OCI-LY7 (cell line): ENCODE measurements at regions not wholly inside any gene's neighbourhood (a gene's known extent, or its start where the extent isn't known, plus 50 kb on each side); places are given as distances from the start of the nearest gene placed in this dataset.

Experiments
- BruUV-seq: library from RNA; stranded (reverse); fragments of 400-500 nt; replicated peaks from 2 replicates; lab custom pipeline; 2021; lab: Mats Ljungman, UMichigan
- CTCF ChIA-PET: fragments of 300-600 bp; sonication (Branson Sonifier 250); formaldehyde crosslinking; loops from one replicate; lab custom pipeline; 2022; ENCODE audit warnings: antibody characterized with exemption; ENCODE audit not compliant: unreplicated experiment; lab: Charles Lee
- POLR2A ChIA-PET: fragments of 300-600 bp; sonication (Branson Sonifier 250); formaldehyde crosslinking; loops from one replicate; lab custom pipeline; 2022; ENCODE audit warnings: antibody characterized with exemption; lab: Charles Lee
- DNase-seq: peaks from one replicate; pipeline ENCODE4 v3.0.0-alpha.2; 2015; ENCODE audit warnings: low spot score
- H2AFZ ChIP-seq: fragments of 200-600 bp; sonication (generic), shearing (Covaris generic); 2 replicates; pipeline ENCODE4 v1.6.1; 2014; ENCODE audit warnings: mild to moderate bottlenecking, antibody characterized with exemption, low read length, moderate library complexity
- H3K27ac ChIP-seq: fragments of 200-600 bp; sonication (generic); 2 replicates; pipeline ENCODE4 v1.5.1; 2014; ENCODE audit warnings: mixed run types, low read depth, mild to moderate bottlenecking, moderate library complexity, low read length, inconsistent platforms; ENCODE audit not compliant: poor library complexity, severe bottlenecking
- H3K36me3 ChIP-seq: fragments of 200-600 bp; sonication (generic); 2 replicates; pipeline ENCODE4 v1.6.1; 2014; ENCODE audit warnings: mild to moderate bottlenecking, antibody characterized with exemption, low read length, moderate library complexity, mixed read lengths; ENCODE audit not compliant: insufficient read depth
- H3K4me1 ChIP-seq: fragments of 200-600 bp; sonication (generic); 2 replicates; pipeline ENCODE4 v1.5.1; 2014; ENCODE audit warnings: mild to moderate bottlenecking, low read length; ENCODE audit not compliant: insufficient read depth, poor library complexity, severe bottlenecking
- H3K4me2 ChIP-seq: fragments of 200-600 bp; sonication (generic); 2 replicates; pipeline ENCODE4 v1.6.1; 2014; ENCODE audit warnings: mild to moderate bottlenecking, low read length
- H3K4me3 ChIP-seq: fragments of 200-600 bp; sonication (generic); 2 replicates; pipeline ENCODE4 v1.5.1; 2014; ENCODE audit warnings: mild to moderate bottlenecking, low read depth, low read length; ENCODE audit not compliant: poor library complexity, severe bottlenecking
- H3K79me2 ChIP-seq: fragments of 200-600 bp; sonication (generic); 2 replicates; pipeline ENCODE4 v1.6.1; 2016; ENCODE audit warnings: low read depth, mild to moderate bottlenecking, low read length, moderate library complexity, mixed read lengths; ENCODE audit not compliant: insufficient read depth
- H3K9me2 ChIP-seq: fragments of 200-600 bp; sonication (generic); 2 replicates; pipeline ENCODE4 v1.6.1; 2016; ENCODE audit warnings: mild to moderate bottlenecking, low read length, mixed read lengths; ENCODE audit not compliant: insufficient read depth
- H3K9me3 ChIP-seq: fragments of 200-600 bp; sonication (generic); 2 replicates; pipeline ENCODE4 v1.6.1; 2014; ENCODE audit warnings: mild to moderate bottlenecking, mixed run types, low read length, mixed read lengths
- H4K20me1 ChIP-seq: fragments of 200-600 bp; sonication (generic); 2 replicates; pipeline ENCODE4 v1.6.1; 2014; ENCODE audit warnings: mild to moderate bottlenecking, antibody characterized with exemption, low read length, moderate library complexity, mixed read lengths; ENCODE audit not compliant: insufficient read depth
- CTCF ChIP-seq: fragments of 200-600 bp; sonication (generic); conservative IDR thresholded peaks from 2 replicates; pipeline ENCODE4 v1.5.1; 2014; ENCODE audit warnings: mild to moderate bottlenecking, antibody characterized with exemption, low read length, moderate library complexity, mixed read lengths
- EZH2phosphoT487 ChIP-seq: fragments of 200-600 bp; sonication (generic); IDR thresholded peaks from 2 replicates; pipeline ENCODE4 v1.6.1; 2018; ENCODE audit warnings: low read depth, borderline replicate concordance, mild to moderate bottlenecking, mixed run types, antibody characterized with exemption, low read length, moderate library complexity, mixed read lengths
- intact Hi-C: fragments of 100-400 bp; cut with micrococcal nuclease; formaldehyde crosslinking; loops from one replicate; pipeline ENCODE4 v1.10.0; 2022; ENCODE audit not compliant: unreplicated experiment

- Histone ChIP-seq H3K4me2 (no peak overlapping the region), H2AFZ (no peak overlapping the region), H3K9me2 (no peaks in the 10 kb centered on the region), H3K4me1 (no peaks in the 10 kb centered on the region), H4K20me1 (no peaks in the 10 kb centered on the region; the same call in 1 of the 2 replicates), H3K4me3 (no peak overlapping the region), H3K79me2 (no peaks in the 10 kb centered on the region), H3K36me3 (no peaks in the 10 kb centered on the region), H3K9me3 (no peaks in the 10 kb centered on the region), H3K27ac (no peak overlapping the region)
- intact Hi-C loops, result no loop called here
- ChIA-PET CTCF (no interaction called here), POLR2A (interaction anchor here (1.5 kb wide), 1 partner anchor 10 kb away, joined by 3 read pairs; no protein-coding TSS in a partner anchor)
- BruUV-seq, result no TSS peak
- DNase-seq, result no peak
- TF ChIP-seq CTCF (no peak), EZH2phosphoT487 (no peak)
Observed at GRCh38 chr1:72547412-72547811, 265.1 kb upstream of the NEGR1 start.

GRCh38 chr1:72540674-72541073 is 258.3 kb upstream of the NEGR1 start:
- no peak overlapping the region for H3K4me3 ChIP-seq
- no peak overlapping the region for H2AFZ ChIP-seq
- H3K27ac ChIP-seq, result no peak overlapping the region
- H3K9me3 ChIP-seq, result no peaks in the 10 kb centered on the region
- H4K20me1 ChIP-seq, result no peaks in the 10 kb centered on the region
- intact Hi-C loops, result no loop called here
- H3K36me3 ChIP-seq, result no peaks in the 10 kb centered on the region
- no peak overlapping the region for H3K4me2 ChIP-seq
- ChIA-PET CTCF (no interaction called here), POLR2A (no interaction called here)
- no peaks in the 10 kb centered on the region for H3K4me1 ChIP-seq
- no peaks in the 10 kb centered on the region for H3K9me2 ChIP-seq
- BruUV-seq, result no TSS peak
- no peaks in the 10 kb centered on the region for H3K79me2 ChIP-seq
- TF ChIP-seq CTCF, result no peak
- TF ChIP-seq EZH2phosphoT487, result no peak
- no peak for DNase-seq

- H3K9me2 ChIP-seq, result no peaks in the 10 kb centered on the region
- ChIA-PET POLR2A (no interaction called here), CTCF (interaction anchor here (0.5 kb wide), 1 partner anchor 648 kb away, joined by 4 read pairs; no protein-coding TSS in a partner anchor)
- intact Hi-C loops, result no loop called here
- H3K4me2 ChIP-seq, result no peak overlapping the region
- no peaks in the 10 kb centered on the region for H3K79me2 ChIP-seq
- H2AFZ ChIP-seq, result no peak overlapping the region
- no peak for DNase-seq
- no peaks in the 10 kb centered on the region for H3K36me3 ChIP-seq
- BruUV-seq, result no TSS peak
- no peaks in the 10 kb centered on the region for H3K9me3 ChIP-seq
- no peak overlapping the region for H3K27ac ChIP-seq
- no peaks in the 10 kb centered on the region for H3K4me1 ChIP-seq
- H3K4me3 ChIP-seq, result no peak overlapping the region
- no peaks in the 10 kb centered on the region for H4K20me1 ChIP-seq
- TF ChIP-seq CTCF (no peak), EZH2phosphoT487 (no peak)
Observed at GRCh38 chr1:72535470-72535869, 253.1 kb upstream of the NEGR1 start.
